Psoas muscle (tissue), 7 donors: ENCODE measurements at regions not wholly inside any gene's neighbourhood (a gene's known extent, or its start where the extent isn't known, plus 50 kb on each side); places are given as distances from the start of the nearest gene placed in this dataset.

Experiments used
- ATAC-seq, 4 donors: fragments of 200-7000 bp; cut with Tn5 transposase; one replicate each; pipeline ENCODE4 v1.9.1; 2020; ENCODE audit warnings: moderate library complexity in 3 of 4, mild to moderate bottlenecking in 2 of 4
- DNase-seq, 2 donors: peaks; one replicate each; pipeline ENCODE4 v3.0.0-alpha.2; 2020
- H3K27ac ChIP-seq: fragments of 200-600 bp; one replicate; pipeline ENCODE4 v1.8.0; 2022
- H3K27me3 ChIP-seq, 3 donors: fragments of 200-600 bp in 1 of 3; one replicate each; pipeline versions ENCODE4 v1.6.1 to v1.8.0; 2013 to 2022; ENCODE audit warnings: low read length in 2 of 3, mild to moderate bottlenecking in 2 of 3, moderate library complexity in 1 of 3; ENCODE audit not compliant: insufficient read depth in 3 of 3
- H3K36me3 ChIP-seq, 2 donors: fragments of 200-600 bp in 1 of 2; one replicate each; pipeline versions ENCODE4 v1.6.1 to v1.8.0; 2013 to 2022; ENCODE audit warnings: low read depth in 1 of 2, mild to moderate bottlenecking in 1 of 2, moderate library complexity in 1 of 2; ENCODE audit not compliant: insufficient read depth in 1 of 2
- H3K4me1 ChIP-seq: fragments of 200-600 bp; one replicate; pipeline ENCODE4 v1.8.0; 2022
- H3K4me3 ChIP-seq: fragments of 200-600 bp; one replicate; pipeline ENCODE4 v1.8.0; 2022; ENCODE audit warnings: mild to moderate bottlenecking
- H3K9me3 ChIP-seq: fragments of 200-600 bp; one replicate; pipeline ENCODE4 v1.8.0; 2022
- WGBS, 3 donors: extraction: QIAGEN DNeasy Blood & Tissue Kit; methylation state at CpG; one replicate each; pipeline versions ENCODE4 v1.1.6 to v1.1.7; 2013; 5-methylcytosine and 5-hydroxymethylcytosine counted together
- intact Hi-C, 2 donors: fragments of 100-400 bp; cut with DNase I; formaldehyde crosslinking; loops; one replicate each; pipeline versions ENCODE4 v1.11.0 to v1.14.2; 2022
- TF ChIP-seq, protein P1 (sequence below): fragments of 200-600 bp; IDR thresholded peaks from one replicate; pipeline ENCODE4 v1.8.0; 2022; ENCODE audit warnings: antibody characterized with exemption
- donor health status: healthy with polysubstance abuse.
- donor health status: DM: no; HTN: no; CAD: no; lungs with moderate emphysema.
- donor health status: Bipolar disorder and iron deficiency.
- donor health status: healthy.
- donor health status: DM: yes; HTN: yes; CAD: no.
- donor health status: DM: no; HTN: no; CAD: no.
- donor health status: DM: yes; HTN: yes; CAD: no.

DNA sequence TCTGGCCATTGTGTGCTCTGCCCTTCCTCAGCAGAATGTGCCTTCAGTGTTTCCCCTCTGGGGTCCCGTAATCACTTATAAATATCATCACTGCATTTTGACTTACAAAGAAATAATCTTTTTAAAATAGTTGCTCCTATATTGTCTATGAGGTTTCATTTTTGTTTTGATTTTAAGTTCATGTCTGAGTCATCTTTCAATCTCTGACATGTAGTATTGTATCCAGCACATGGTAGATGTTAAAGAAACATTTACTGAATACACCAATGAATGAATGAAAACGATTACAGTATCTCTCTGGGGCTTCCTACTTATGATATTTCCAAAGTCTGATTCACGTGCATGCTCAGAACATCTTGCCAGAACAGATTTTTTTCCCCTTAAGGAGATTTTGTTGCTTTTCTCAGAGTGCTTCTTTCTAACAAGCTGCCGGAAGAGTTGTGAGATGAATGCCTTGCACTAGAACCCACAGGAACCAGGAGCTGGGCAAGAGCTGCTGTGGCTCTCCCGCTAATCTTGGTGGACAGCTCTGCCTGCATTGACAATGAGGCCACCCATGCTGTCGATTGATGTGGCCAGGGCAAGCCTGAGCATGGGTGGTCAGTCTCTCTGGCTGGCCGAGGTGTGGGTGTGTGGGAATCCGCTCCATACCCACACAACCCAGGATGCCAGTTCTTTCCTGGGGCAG is 199.4 kb downstream of the CYRIA start:
- no peak for ATAC-seq
- Histone ChIP-seq H3K4me1 (no peaks in the 10 kb centered on the region), H3K27me3 (peaks cover 0 to 3% (median 0%) of the 10 kb centered on the region in 3 donors), H3K9me3 (no peaks in the 10 kb centered on the region), H3K27ac (no peak overlapping the region), H3K4me3 (no peak overlapping the region), H3K36me3 (no peaks in the 10 kb centered on the region)
- 69 to 79% (median 76%) methylated on average over 8 of the region's 8 CpGs for WGBS, 3 donors
- TF ChIP-seq, protein P1, sequence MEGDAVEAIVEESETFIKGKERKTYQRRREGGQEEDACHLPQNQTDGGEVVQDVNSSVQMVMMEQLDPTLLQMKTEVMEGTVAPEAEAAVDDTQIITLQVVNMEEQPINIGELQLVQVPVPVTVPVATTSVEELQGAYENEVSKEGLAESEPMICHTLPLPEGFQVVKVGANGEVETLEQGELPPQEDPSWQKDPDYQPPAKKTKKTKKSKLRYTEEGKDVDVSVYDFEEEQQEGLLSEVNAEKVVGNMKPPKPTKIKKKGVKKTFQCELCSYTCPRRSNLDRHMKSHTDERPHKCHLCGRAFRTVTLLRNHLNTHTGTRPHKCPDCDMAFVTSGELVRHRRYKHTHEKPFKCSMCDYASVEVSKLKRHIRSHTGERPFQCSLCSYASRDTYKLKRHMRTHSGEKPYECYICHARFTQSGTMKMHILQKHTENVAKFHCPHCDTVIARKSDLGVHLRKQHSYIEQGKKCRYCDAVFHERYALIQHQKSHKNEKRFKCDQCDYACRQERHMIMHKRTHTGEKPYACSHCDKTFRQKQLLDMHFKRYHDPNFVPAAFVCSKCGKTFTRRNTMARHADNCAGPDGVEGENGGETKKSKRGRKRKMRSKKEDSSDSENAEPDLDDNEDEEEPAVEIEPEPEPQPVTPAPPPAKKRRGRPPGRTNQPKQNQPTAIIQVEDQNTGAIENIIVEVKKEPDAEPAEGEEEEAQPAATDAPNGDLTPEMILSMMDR, result no peak
- no peak for DNase-seq
- intact Hi-C loops, result no loop called here

DNA sequence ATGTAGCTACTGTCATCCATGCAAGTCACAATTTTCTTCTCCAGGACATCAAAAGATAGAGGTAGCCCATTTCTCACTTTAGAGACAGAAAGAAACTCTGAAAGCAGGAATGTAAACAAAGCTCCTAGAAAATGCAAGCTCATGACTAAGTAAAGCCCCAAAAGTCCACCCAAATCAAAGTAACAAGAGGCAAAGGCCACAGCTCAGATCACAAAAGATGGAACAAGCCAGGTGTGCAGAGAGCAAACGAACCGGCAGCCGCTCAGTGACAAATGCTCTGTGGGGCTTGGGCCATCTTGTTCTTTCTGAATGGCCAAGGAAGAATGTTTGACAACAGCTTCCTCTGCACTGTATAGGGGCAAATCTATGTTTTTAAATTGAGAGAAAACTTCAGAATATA is 201.0 kb downstream of the CYRIA start:
- H3K9me3 ChIP-seq, result no peaks in the 10 kb centered on the region
- H3K4me1 ChIP-seq, result no peaks in the 10 kb centered on the region
- TF ChIP-seq, protein P1, result no peak
- H3K4me3 ChIP-seq, result no peak overlapping the region
- no peak overlapping the region for H3K27ac ChIP-seq
- ATAC-seq, result no peak
- H3K27me3 ChIP-seq, result peaks cover 0 to 2% (median 0%) of the 10 kb centered on the region in 3 donors
- DNase-seq, result no peak
- intact Hi-C loops, result no loop called here
- 51 to 69% (median 62%) methylated on average over 3 of the region's 3 CpGs for WGBS, 3 donors
- no peaks in the 10 kb centered on the region for H3K36me3 ChIP-seq

DNA sequence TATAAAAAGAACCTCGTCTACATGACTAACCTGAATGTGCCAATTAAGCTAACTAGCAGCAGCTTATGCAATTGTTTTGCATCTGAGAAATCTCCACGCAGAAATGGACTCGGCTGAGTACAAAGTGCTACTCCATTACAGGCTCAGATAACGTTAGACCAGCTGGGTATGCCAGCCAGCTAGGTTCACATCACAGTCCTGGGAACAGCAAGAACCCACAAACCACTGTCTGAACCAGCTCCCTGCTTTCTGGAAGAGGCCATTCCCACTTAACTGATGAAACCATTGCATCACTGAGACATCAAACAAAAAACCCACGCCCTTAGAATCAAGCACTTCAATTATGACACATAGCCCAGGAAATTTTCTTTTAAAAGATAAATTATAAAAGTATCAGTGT is 202.7 kb downstream of the CYRIA start:
- no peaks in the 10 kb centered on the region for H3K36me3 ChIP-seq
- H3K4me3 ChIP-seq, result no peak overlapping the region
- DNase-seq, result no peak
- intact Hi-C loops, result no loop called here
- no peaks in the 10 kb centered on the region for H3K4me1 ChIP-seq
- H3K27ac ChIP-seq, result no peak overlapping the region
- TF ChIP-seq, protein P1, result no peak
- WGBS, 3 donors, result 43 to 59% (median 55%) methylated on average over 5 of the region's 5 CpGs
- no peak for ATAC-seq
- no peaks in the 10 kb centered on the region for H3K27me3 ChIP-seq
- no peaks in the 10 kb centered on the region for H3K9me3 ChIP-seq

DNA sequence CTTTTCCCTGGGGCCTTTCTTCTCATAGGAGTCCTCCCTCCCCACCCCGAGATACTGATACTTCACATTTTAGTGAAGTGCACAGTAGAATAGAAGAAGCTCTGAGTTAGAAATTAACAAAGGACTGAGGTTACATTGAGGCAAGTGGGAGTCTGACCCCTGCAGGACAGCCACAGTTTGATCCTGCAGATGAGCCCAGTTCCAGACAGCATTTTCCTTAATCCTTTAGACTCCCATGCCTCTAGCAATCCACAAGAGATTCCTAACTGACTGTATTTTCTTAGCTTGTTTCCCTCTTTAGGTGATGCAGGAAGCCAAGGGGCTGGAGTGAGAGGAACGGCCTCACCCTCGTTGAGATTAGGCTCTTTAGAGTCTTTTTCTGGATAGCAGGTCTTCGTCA is 204.0 kb downstream of the CYRIA start:
- Histone ChIP-seq H3K9me3 (no peaks in the 10 kb centered on the region), H3K36me3 (no peaks in the 10 kb centered on the region), H3K4me1 (no peaks in the 10 kb centered on the region), H3K4me3 (no peak overlapping the region), H3K27me3 (no peaks in the 10 kb centered on the region), H3K27ac (no peak overlapping the region)
- TF ChIP-seq, protein P1, result no peak
- no peak for DNase-seq
- WGBS, 3 donors, result 82 to 91% (median 88%) methylated on average over 4 of the region's 4 CpGs
- intact Hi-C loops, result no loop called here
- ATAC-seq, result no peak

DNA sequence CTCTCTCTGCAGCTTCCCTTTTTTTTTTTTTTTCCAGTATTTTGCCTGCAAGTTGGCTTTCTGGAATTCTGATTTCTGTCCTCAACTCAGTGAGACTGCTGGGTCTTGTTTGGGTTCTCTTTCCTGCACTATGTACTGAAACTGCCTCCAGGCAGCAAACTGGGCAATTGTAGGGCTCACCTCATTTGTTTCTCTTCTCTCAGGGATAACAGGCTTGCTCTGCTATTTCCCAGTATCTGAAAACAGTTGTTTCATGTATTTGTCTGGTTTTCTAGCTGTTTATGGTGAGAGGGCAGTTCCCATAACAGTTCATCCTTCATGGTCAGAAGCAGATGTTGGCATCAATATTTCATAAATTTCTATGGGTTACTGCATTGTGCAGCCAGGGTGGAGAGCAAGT is 206.0 kb downstream of the CYRIA start:
- TF ChIP-seq, protein P1, result no peak

More for the DNA sequence above, 206.0 kb downstream of the CYRIA start:
- intact Hi-C loops, result no loop called here
- no peaks in the 10 kb centered on the region for H3K9me3 ChIP-seq
- no peaks in the 10 kb centered on the region for H3K36me3 ChIP-seq
- no peak overlapping the region for H3K4me3 ChIP-seq
- H3K27ac ChIP-seq, result no peak overlapping the region
- H3K4me1 ChIP-seq, result no peaks in the 10 kb centered on the region
- no peaks in the 10 kb centered on the region for H3K27me3 ChIP-seq
- ATAC-seq (no peak), DNase-seq (no peak)
